T-helper 2 cell treated with Interferon-gamma antibody and Interleukin-4, amounts not matched to agents 5 μg/mL and 100 μg/mL, for 36 hours (primary cell): ENCODE measurements at regions not wholly inside any gene's neighbourhood (a gene's known extent, or its start where the extent isn't known, plus 50 kb on each side); places are given as distances from the start of the nearest gene placed in this dataset.

Source experiments
- DNase-seq: peaks from one replicate; pipeline ENCODE4 v3.0.0; 2021; ENCODE audit warnings: low spot score
- H3K27ac Mint-ChIP-seq: one replicate; pipeline ENCODE4 v1.8.0; 2021; ENCODE audit warnings: mild to moderate bottlenecking, mixed read lengths
- H3K27me3 Mint-ChIP-seq: one replicate; pipeline ENCODE4 v1.8.0; 2021; ENCODE audit warnings: low read depth, mixed read lengths
- H3K36me3 Mint-ChIP-seq: one replicate; pipeline ENCODE4 v1.8.0; 2021; ENCODE audit warnings: low read depth, mixed read lengths
- H3K4me1 Mint-ChIP-seq: one replicate; pipeline ENCODE4 v1.8.0; 2021; ENCODE audit warnings: low read depth, mixed read lengths
- H3K4me3 Mint-ChIP-seq: one replicate; pipeline ENCODE4 v1.8.0; 2022; ENCODE audit warnings: mild to moderate bottlenecking, moderate library complexity, mixed read lengths
- H3K9me3 Mint-ChIP-seq: one replicate; pipeline ENCODE4 v1.8.0; 2021; ENCODE audit warnings: mixed read lengths

GRCh38 chr18:55950379-55951166 lies 362.6 kb upstream of the TCF4 start:
- no peak overlapping the region for H3K4me3 Mint-ChIP-seq
- DNase-seq, result no peak
- no peaks in the 10 kb centered on the region for H3K36me3 Mint-ChIP-seq
- no peaks in the 10 kb centered on the region for H3K4me1 Mint-ChIP-seq
- peaks cover 13% of the 10 kb centered on the region for H3K9me3 Mint-ChIP-seq
- H3K27ac Mint-ChIP-seq, result no peak overlapping the region
- no peaks in the 10 kb centered on the region for H3K27me3 Mint-ChIP-seq

DNA sequence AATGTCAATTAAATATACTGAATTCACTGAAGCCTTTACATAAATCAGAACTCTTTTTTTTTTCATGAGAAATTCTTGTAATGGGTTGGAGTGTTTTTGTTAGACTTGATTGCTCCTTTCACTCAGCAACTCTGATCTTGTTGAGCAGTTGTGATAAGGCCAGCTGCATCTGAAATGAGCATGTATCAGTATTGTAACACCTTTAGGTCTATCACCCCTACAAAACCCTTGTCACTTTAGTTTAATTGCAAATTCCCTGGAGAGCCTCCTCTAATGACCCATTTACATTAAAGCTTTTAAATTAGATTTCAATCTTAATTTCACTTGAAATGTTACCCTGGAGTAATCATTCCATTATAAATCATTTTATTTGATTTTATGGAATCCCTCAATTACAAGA lies 346.8 kb upstream of the TCF4 start:
- H3K27me3 Mint-ChIP-seq, result no peaks in the 10 kb centered on the region

GRCh38 chr18:55932675-55933074 lies 344.7 kb upstream of the TCF4 start:
- Mint-ChIP-seq H3K27me3 (no peaks in the 10 kb centered on the region), H3K4me3 (no peak overlapping the region), H3K4me1 (no peaks in the 10 kb centered on the region), H3K27ac (no peak overlapping the region), H3K36me3 (no peaks in the 10 kb centered on the region), H3K9me3 (peaks cover 16% of the 10 kb centered on the region)
- no peak for DNase-seq

More for the DNA sequence above, 346.8 kb upstream of the TCF4 start:
- Mint-ChIP-seq H3K4me1 (no peaks in the 10 kb centered on the region), H3K4me3 (no peak overlapping the region), H3K9me3 (peaks cover 25% of the 10 kb centered on the region), H3K27ac (no peak overlapping the region), H3K36me3 (no peaks in the 10 kb centered on the region)
- no peak for DNase-seq

GRCh38 chr18:55927831-55928230 lies 339.8 kb upstream of the TCF4 start:
- Mint-ChIP-seq H3K4me1 (no peaks in the 10 kb centered on the region), H3K27ac (no peak overlapping the region), H3K4me3 (no peak overlapping the region), H3K36me3 (no peaks in the 10 kb centered on the region), H3K9me3 (peaks cover 9% of the 10 kb centered on the region), H3K27me3 (no peaks in the 10 kb centered on the region)
- no peak for DNase-seq

DNA sequence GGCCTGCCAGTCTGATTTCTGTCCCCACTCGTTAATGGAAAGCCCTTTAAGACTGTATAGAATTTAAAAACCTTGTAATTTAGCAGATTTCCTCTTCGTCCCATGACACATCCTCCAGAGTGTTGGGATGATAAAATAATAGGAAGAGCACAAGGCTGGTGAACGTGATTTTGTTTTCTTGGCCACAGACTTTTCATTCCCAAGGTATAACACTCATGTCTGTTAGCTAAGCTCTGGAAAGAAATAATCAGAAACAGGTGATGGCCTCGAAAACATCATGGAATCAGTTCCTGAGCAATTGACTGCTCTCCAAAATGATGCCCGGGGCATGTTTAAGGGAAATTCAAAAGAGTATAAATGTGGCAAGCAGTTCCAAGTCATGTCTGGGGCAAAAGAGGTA lies 337.8 kb upstream of the TCF4 start:
- Mint-ChIP-seq H3K27ac (no peak overlapping the region), H3K27me3 (no peaks in the 10 kb centered on the region), H3K4me1 (no peaks in the 10 kb centered on the region), H3K36me3 (no peaks in the 10 kb centered on the region), H3K4me3 (no peak overlapping the region), H3K9me3 (no peaks in the 10 kb centered on the region)
- no peak for DNase-seq

- Mint-ChIP-seq H3K27me3 (no peaks in the 10 kb centered on the region), H3K4me3 (no peak overlapping the region), H3K36me3 (no peaks in the 10 kb centered on the region), H3K9me3 (no peaks in the 10 kb centered on the region), H3K4me1 (no peaks in the 10 kb centered on the region), H3K27ac (no peak overlapping the region)
- DNase-seq, result no peak
Measured at GRCh38 chr18:55920063-55920462, 332.1 kb upstream of the TCF4 start.

DNA sequence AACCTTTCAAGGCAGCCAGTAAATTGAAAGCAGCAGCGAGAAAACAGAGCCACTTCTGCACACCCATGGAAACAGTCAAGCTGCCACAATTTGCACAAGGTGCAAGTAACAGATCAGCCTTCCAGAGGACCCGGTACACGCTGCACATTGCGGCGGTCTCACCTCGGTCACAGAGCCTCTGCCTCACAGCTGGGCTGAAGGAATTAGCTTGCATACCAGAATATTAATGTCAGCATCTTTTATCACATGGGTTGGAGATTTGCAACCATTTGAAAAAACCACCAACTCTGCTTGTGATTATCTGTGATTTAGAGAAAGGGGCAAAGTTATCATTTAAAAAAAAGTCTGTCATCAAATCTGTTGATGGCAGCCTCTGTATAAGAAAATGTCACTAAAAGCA lies 330.5 kb upstream of the TCF4 start:
- Mint-ChIP-seq H3K9me3 (peaks cover 5% of the 10 kb centered on the region), H3K4me3 (no peak overlapping the region), H3K36me3 (no peaks in the 10 kb centered on the region), H3K27ac (no peak overlapping the region), H3K27me3 (no peaks in the 10 kb centered on the region), H3K4me1 (no peaks in the 10 kb centered on the region)
- DNase-seq, result no peak

- Mint-ChIP-seq H3K27ac (no peak overlapping the region), H3K4me1 (no peaks in the 10 kb centered on the region), H3K4me3 (no peak overlapping the region), H3K9me3 (peaks cover 5% of the 10 kb centered on the region), H3K36me3 (no peaks in the 10 kb centered on the region), H3K27me3 (no peaks in the 10 kb centered on the region)
- DNase-seq, result no peak
Measured at GRCh38 chr18:55912919-55913318, 324.9 kb upstream of the TCF4 start.

DNA sequence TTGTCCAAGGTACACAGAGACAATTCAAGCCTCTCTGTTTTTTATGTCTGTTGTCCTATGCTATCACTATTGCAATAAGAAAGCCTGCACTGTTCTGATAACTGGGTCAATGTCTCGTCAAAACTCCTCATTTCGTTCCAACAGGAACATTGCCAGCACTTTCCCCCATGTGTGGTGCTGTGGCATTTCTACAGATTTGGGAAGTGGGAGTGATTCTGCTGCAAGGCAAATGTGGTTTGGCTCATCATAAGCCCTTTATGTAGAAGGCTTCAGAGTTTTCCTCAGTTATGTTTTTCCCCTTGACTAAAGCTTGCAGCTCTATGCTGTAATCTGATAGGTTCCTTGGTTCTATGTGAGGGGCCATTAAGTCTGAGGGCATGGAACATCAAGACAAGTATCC lies 324.1 kb upstream of the TCF4 start:
- Mint-ChIP-seq H3K27ac (no peak overlapping the region), H3K4me3 (no peak overlapping the region), H3K36me3 (no peaks in the 10 kb centered on the region), H3K4me1 (no peaks in the 10 kb centered on the region), H3K27me3 (no peaks in the 10 kb centered on the region), H3K9me3 (peaks cover 5% of the 10 kb centered on the region)
- DNase-seq, result no peak

DNA sequence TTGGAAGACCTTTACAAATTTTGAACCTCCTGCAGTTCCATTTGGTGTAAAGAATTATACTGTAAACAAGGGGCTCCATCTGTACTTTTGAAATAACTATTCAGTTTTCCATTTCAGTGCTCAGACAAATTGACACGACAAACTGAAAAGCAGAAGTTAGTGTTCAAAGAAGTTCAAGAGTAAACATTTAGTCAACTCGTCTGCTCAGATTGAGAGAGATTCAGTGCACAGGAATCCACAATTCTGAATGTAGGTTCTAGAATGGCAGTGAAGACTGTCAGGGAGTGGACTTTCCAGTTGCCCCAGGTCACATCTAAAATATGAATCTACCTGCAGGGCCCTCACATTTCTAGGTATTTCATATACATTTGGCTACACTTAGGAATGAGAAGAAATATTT lies 322.3 kb upstream of the TCF4 start:
- H3K4me3 Mint-ChIP-seq, result no peak overlapping the region
- no peaks in the 10 kb centered on the region for H3K27me3 Mint-ChIP-seq
- no peak for DNase-seq
- peaks cover 5% of the 10 kb centered on the region for H3K9me3 Mint-ChIP-seq
- H3K27ac Mint-ChIP-seq, result no peak overlapping the region
- H3K4me1 Mint-ChIP-seq, result no peaks in the 10 kb centered on the region
- H3K36me3 Mint-ChIP-seq, result no peaks in the 10 kb centered on the region

DNA sequence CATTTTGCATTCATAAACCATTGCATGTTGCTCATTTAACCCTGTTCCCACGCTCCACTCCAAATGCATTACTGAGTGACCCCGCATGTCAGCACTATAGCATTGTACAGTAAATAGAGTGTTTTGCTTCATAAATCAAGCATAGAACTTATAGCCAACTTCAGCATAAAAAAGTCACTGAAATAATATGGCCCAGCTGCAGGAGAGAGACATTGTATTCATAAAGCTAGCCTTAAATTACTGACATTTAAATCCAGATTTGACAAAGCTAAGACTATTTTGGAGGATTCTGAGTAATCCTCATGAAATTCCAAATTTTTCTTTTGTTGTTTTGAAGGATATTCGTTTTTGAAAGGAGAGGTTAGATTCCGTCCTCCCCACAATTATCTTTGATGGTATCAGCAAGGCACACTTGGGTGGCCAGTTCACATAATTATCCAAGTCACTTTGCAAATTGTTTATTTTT lies 320.9 kb upstream of the TCF4 start:
- H3K27me3 Mint-ChIP-seq, result no peaks in the 10 kb centered on the region

GRCh38 chr18:55907453-55908175 lies 319.6 kb upstream of the TCF4 start:
- no peaks in the 10 kb centered on the region for H3K9me3 Mint-ChIP-seq
- no peak overlapping the region for H3K4me3 Mint-ChIP-seq
- no peaks in the 10 kb centered on the region for H3K27me3 Mint-ChIP-seq
- no peaks in the 10 kb centered on the region for H3K36me3 Mint-ChIP-seq
- no peaks in the 10 kb centered on the region for H3K4me1 Mint-ChIP-seq
- no peak overlapping the region for H3K27ac Mint-ChIP-seq
- no peak for DNase-seq

More for the DNA sequence above, 320.9 kb upstream of the TCF4 start:
- Mint-ChIP-seq H3K4me1 (no peaks in the 10 kb centered on the region), H3K9me3 (no peaks in the 10 kb centered on the region), H3K27ac (no peak overlapping the region), H3K4me3 (no peak overlapping the region), H3K36me3 (no peaks in the 10 kb centered on the region)
- no peak for DNase-seq

- H3K9me3 Mint-ChIP-seq, result no peaks in the 10 kb centered on the region
- H3K36me3 Mint-ChIP-seq, result no peaks in the 10 kb centered on the region
- no peaks in the 10 kb centered on the region for H3K4me1 Mint-ChIP-seq
- no peak for DNase-seq
- no peak overlapping the region for H3K27ac Mint-ChIP-seq
- H3K4me3 Mint-ChIP-seq, result no peak overlapping the region
- no peaks in the 10 kb centered on the region for H3K27me3 Mint-ChIP-seq
Measured at GRCh38 chr18:55906536-55906935, 318.5 kb upstream of the TCF4 start.

GRCh38 chr18:55903911-55904310 lies 315.9 kb upstream of the TCF4 start:
- Mint-ChIP-seq H3K4me3 (no peak overlapping the region), H3K27me3 (no peaks in the 10 kb centered on the region), H3K9me3 (no peaks in the 10 kb centered on the region), H3K4me1 (no peaks in the 10 kb centered on the region), H3K36me3 (no peaks in the 10 kb centered on the region), H3K27ac (no peak overlapping the region)
- DNase-seq, result no peak
